ENCODE measurements at regions not wholly inside any gene's neighbourhood (a gene's known extent, or its start where the extent isn't known, plus 50 kb on each side); places are given as distances from the start of the nearest gene placed in this dataset.

GRCh38 chr15:69606144-69606543, 153.5 kb downstream of the RPLP1 start:
- no peak overlapping the region for H3K27ac ChIP-seq (ENCODE audit: low read depth, low read length, poor library complexity, severe bottlenecking)
- intact Hi-C loops (cut with micrococcal nuclease; ENCODE audit: unreplicated experiment): no loop called here
- ChIA-PET POLR2A (no interaction called here), CTCF (ENCODE audit: unreplicated experiment) (no interaction called here)
- no peaks in the 10 kb centered on the region for H3K79me2 ChIP-seq (ENCODE audit: insufficient read depth, low read depth, low read length)
- H4K20me1 ChIP-seq (ENCODE audit: insufficient read depth, low read length): no peaks in the 10 kb centered on the region
- no peaks in the 10 kb centered on the region for H3K9me3 ChIP-seq (ENCODE audit: low read length)
- no peak overlapping the region for H2AFZ ChIP-seq (ENCODE audit: low read length)
- H3K36me3 ChIP-seq (ENCODE audit: insufficient read depth, low read length): no peaks in the 10 kb centered on the region
- no peak overlapping the region for H3K4me3 ChIP-seq (ENCODE audit: low read depth, low read length, poor library complexity, severe bottlenecking)
- no peaks in the 10 kb centered on the region for H3K9me2 ChIP-seq (ENCODE audit: insufficient read depth, low read length)
- no TSS peak for BruUV-seq (replicated peaks)
- DNase-seq (ENCODE audit: low spot score): no peak
- TF ChIP-seq CTCF (conservative IDR thresholded peaks at IDR 0.05; ENCODE audit: low read length) (no peak), EZH2phosphoT487 (IDR thresholded peaks at IDR 0.05; ENCODE audit: borderline replicate concordance, low read depth, low read length) (no peak)
- H3K4me1 ChIP-seq (ENCODE audit: insufficient read depth, low read length, poor library complexity, severe bottlenecking): no peaks in the 10 kb centered on the region
- H3K4me2 ChIP-seq (ENCODE audit: low read length): no peak overlapping the region

GRCh38 chr15:69606921-69607500, 154.4 kb downstream of the RPLP1 start:
- no peak for DNase-seq (ENCODE audit: low spot score)
- BruUV-seq (replicated peaks): no TSS peak
- intact Hi-C loops (cut with micrococcal nuclease; ENCODE audit: unreplicated experiment): no loop called here

More at GRCh38 chr15:69606921-69607500, 154.4 kb downstream of the RPLP1 start:
- Histone ChIP-seq H3K9me3 (ENCODE audit: low read length) (no peaks in the 10 kb centered on the region), H3K4me2 (ENCODE audit: low read length) (no peak overlapping the region), H3K79me2 (ENCODE audit: insufficient read depth, low read depth, low read length) (no peaks in the 10 kb centered on the region), H2AFZ (ENCODE audit: low read length) (no peak overlapping the region), H3K4me1 (ENCODE audit: insufficient read depth, low read length, poor library complexity, severe bottlenecking) (no peaks in the 10 kb centered on the region), H3K9me2 (ENCODE audit: insufficient read depth, low read length) (no peaks in the 10 kb centered on the region), H3K36me3 (ENCODE audit: insufficient read depth, low read length) (no peaks in the 10 kb centered on the region), H4K20me1 (ENCODE audit: insufficient read depth, low read length) (no peaks in the 10 kb centered on the region), H3K4me3 (ENCODE audit: low read depth, low read length, poor library complexity, severe bottlenecking) (no peak overlapping the region), H3K27ac (ENCODE audit: low read depth, low read length, poor library complexity, severe bottlenecking) (no peak overlapping the region)
- ChIA-PET POLR2A (no interaction called here), CTCF (ENCODE audit: unreplicated experiment) (no interaction called here)
- no peak for TF ChIP-seq CTCF (conservative IDR thresholded peaks at IDR 0.05; ENCODE audit: low read length)
- no peak for TF ChIP-seq EZH2phosphoT487 (IDR thresholded peaks at IDR 0.05; ENCODE audit: borderline replicate concordance, low read depth, low read length)
